ENCODE measurements at regions not wholly inside any gene's neighbourhood (a gene's known extent, or its start where the extent isn't known, plus 50 kb on each side); places are given as distances from the start of the nearest gene placed in this dataset.

- no peak for DNase-seq
- Histone ChIP-seq H3K9me3 (no peaks in the 10 kb centered on the region), H3K27me3 (no peaks in the 10 kb centered on the region), H3K36me3 (no peaks in the 10 kb centered on the region), H3K4me3 (no peak overlapping the region)
Observed at GRCh38 chr5:82339792-82340191, 61.6 kb upstream of the RPS23 start.

DNA sequence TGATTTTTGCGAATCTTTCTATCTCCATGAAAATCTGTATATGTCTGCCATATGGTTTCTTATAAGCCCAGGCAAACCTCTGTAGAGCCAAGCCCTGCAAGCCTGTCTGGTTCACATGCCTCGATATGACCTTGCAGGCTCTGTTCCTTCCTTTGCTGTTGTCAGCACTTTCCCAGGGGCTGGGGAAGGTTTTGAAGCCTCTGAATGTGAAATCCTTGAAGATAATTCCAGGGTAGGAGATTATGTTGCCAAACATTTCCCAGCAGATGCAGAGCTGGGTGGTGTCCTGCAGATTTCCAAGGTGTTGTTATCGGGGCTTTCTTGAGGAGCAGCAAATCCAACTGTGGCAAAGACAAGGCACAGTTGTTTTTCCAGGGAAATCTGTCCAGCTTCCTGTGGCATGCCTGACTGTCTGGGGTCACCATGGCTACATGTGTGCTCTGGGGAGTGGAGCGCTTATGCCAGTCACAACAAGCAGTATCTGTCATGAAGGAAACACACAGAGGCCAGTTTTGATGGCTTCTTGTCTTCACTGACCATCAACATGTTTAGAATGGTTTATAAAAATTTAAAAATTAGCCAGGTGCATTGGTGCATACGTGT, 60.7 kb upstream of the RPS23 start:
- DNase-seq: no peak
- Histone ChIP-seq H3K36me3 (no peaks in the 10 kb centered on the region), H3K4me3 (no peak overlapping the region), H3K27me3 (no peaks in the 10 kb centered on the region), H3K9me3 (no peaks in the 10 kb centered on the region)

DNA sequence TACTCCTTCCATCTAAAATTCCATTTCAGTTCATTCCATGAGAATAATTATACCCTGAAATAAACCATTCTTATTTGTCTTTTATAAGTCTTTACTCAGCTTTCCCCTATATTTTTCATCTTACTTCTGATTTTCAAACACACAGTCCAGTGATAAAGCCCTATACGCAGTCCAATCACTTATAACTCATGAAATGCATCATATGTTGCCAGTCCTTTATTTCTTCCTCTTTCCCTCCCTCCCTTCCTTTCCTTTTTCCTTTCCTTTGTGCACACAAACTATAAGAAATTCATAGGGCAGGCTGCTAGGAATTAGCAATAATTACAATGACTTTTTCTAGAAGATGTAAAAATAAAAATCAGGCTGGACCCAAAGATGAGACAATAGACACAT, 58.8 kb upstream of the RPS23 start:
- Histone ChIP-seq H3K27me3 (no peaks in the 10 kb centered on the region), H3K36me3 (no peaks in the 10 kb centered on the region), H3K9me3 (no peaks in the 10 kb centered on the region), H3K4me3 (no peak overlapping the region)
- DNase-seq: no peak

GRCh38 chr5:82336226-82336958, 58.2 kb upstream of the RPS23 start:
- no peaks in the 10 kb centered on the region for H3K9me3 ChIP-seq
- H3K36me3 ChIP-seq: no peaks in the 10 kb centered on the region
- H3K27me3 ChIP-seq: no peaks in the 10 kb centered on the region
- H3K4me3 ChIP-seq: no peak overlapping the region
- no peak for DNase-seq

DNA sequence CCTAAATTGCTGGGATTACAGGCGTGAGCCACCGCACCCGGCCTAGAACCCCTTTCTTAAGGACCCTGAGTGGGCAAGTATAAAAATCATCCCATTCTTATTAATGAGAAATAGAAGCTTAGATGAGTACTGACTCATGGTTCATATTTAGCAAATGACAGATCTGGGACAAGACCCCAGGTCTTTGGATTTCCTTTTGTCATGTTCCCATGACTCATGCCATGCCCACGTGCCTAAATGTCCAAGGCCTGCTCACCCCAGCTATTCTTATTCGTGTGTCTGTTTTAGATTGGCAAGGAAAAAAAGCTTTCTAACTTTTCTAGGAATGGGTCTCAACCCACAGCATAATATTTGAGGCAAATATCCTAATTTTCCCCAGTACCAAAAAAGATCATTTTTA, 57.7 kb upstream of the RPS23 start:
- H3K36me3 ChIP-seq: no peaks in the 10 kb centered on the region
- peak; percentile 40 for DNase-seq
- no peak overlapping the region for H3K4me3 ChIP-seq
- H3K9me3 ChIP-seq: no peaks in the 10 kb centered on the region
- H3K27me3 ChIP-seq: no peaks in the 10 kb centered on the region

- H3K4me3 ChIP-seq: no peak overlapping the region
- H3K9me3 ChIP-seq: no peaks in the 10 kb centered on the region
- no peaks in the 10 kb centered on the region for H3K27me3 ChIP-seq
- no peak for DNase-seq
- H3K36me3 ChIP-seq: no peaks in the 10 kb centered on the region
Observed at GRCh38 chr5:82334856-82335255, 56.7 kb upstream of the RPS23 start.

- H3K36me3 ChIP-seq: no peaks in the 10 kb centered on the region
- no peak overlapping the region for H3K4me3 ChIP-seq
- no peak for DNase-seq
- H3K27me3 ChIP-seq: no peaks in the 10 kb centered on the region
- H3K9me3 ChIP-seq: no peaks in the 10 kb centered on the region
Observed at GRCh38 chr5:82334085-82334692, 56.0 kb upstream of the RPS23 start.

DNA sequence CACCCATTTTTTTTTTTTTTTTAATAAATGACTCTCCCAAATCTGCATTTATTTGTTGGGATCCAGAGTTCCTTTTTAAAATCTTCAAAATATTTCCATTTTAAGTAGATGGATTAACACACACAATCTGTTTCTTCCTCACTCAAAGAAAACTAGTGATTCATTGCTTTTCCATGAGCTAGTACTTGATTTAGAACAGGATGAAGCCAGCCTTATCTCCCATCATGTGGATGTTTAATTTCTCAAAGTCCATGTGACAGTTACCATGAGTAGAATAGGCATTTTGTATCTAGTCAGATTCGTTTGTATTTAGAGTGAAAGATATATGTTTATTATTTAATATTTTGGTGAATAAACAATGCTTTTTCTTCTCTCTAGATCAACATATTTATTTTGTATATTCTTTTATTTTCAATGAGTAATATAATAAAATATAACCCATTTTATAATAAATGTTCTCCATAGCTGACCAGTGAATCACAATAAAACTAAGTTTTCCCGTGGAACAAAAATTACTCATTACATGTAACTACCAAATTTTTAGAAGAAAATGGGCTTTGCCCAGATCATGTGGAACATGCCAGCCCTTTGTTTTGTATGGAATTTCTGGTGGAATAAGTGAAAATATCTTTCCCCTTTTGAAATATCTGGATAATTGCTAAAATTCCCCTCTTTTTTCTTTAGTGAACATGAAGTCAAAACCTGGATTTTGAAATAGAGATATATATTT, 54.9 kb upstream of the RPS23 start:
- DNase-seq: no peak
- Histone ChIP-seq H3K9me3 (no peaks in the 10 kb centered on the region), H3K36me3 (no peaks in the 10 kb centered on the region), H3K4me3 (no peak overlapping the region), H3K27me3 (no peaks in the 10 kb centered on the region)

GRCh38 chr5:82332064-82332855, 54.1 kb upstream of the RPS23 start:
- Histone ChIP-seq H3K36me3 (no peaks in the 10 kb centered on the region), H3K27me3 (no peaks in the 10 kb centered on the region), H3K9me3 (no peaks in the 10 kb centered on the region), H3K4me3 (no peak overlapping the region)
- no peak for DNase-seq

DNA sequence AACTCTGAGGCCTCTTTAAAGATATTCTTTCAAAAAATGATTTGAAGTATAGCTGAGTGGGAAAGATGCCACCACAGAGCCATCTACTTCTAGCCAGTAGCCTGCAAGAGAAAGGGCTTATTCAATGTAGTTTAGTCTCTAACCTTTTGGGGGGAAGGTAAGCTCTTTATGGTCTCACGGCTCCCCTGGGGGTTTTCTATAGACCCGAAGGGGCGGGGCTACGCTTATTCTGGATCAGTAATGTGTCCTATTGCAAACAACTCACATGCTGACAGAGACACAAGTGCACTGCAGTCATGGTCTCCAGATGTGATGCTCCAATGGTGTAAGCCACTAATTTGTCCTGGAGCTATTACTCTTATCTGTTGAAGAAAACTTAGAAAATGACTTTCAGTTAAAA, 53.4 kb upstream of the RPS23 start:
- H3K36me3 ChIP-seq: no peaks in the 10 kb centered on the region
- no peaks in the 10 kb centered on the region; the same call in 1 of the 2 replicates for H3K27me3 ChIP-seq
- no peak for DNase-seq

GRCh38 chr5:82330530-82331270, 52.5 kb upstream of the RPS23 start:
- Histone ChIP-seq H3K9me3 (no peaks in the 10 kb centered on the region), H3K36me3 (no peaks in the 10 kb centered on the region), H3K4me3 (no peak overlapping the region), H3K27me3 (peaks cover 3% of the 10 kb centered on the region; the same call in 1 of the 2 replicates)
- no peak for DNase-seq

More for the DNA sequence above, 53.4 kb upstream of the RPS23 start:
- Histone ChIP-seq H3K9me3 (no peaks in the 10 kb centered on the region), H3K4me3 (no peak overlapping the region)

- DNase-seq: no peak
- Histone ChIP-seq H3K27me3 (peaks cover 3% of the 10 kb centered on the region; the same call in 1 of the 2 replicates), H3K36me3 (no peaks in the 10 kb centered on the region), H3K9me3 (no peaks in the 10 kb centered on the region), H3K4me3 (no peak overlapping the region)
Observed at GRCh38 chr5:82329393-82329792, 51.2 kb upstream of the RPS23 start.

Measured in MG63 (cell line).